ENCODE measurements at regions not wholly inside any gene's neighbourhood (a gene's known extent, or its start where the extent isn't known, plus 50 kb on each side); places are given as distances from the start of the nearest gene placed in this dataset.
A peak's percentile ranks its signal among the peaks of the same experiment; 100 is the strongest.
"Not testable (repeated sequence)": the region's sequence is repeated elsewhere in the genome, so short reads cannot be mapped to it uniquely, and the experiment has no call there.

- peak overlapping the region in 3 of 4 donors; percentile 71 to 81 (median 73) for H3K27ac ChIP-seq
- not testable (repeated sequence) for H3K9me3 ChIP-seq, H3K27me3 ChIP-seq, H3K36me3 ChIP-seq, ATAC-seq, H3K4me3 ChIP-seq
- peaks cover 0 to 47% (median 8%) of the 10 kb centered on the region in 3 donors for H3K4me1 ChIP-seq
- peak in 2 of 4 experiments; percentile 8 to 20 for TF ChIP-seq CTCF (IDR thresholded peaks at IDR 0.05)
- no CpG with 5 or more reads among the region's 25 CpGs for WGBS, 2 donors (ENCODE audit: low coverage in 1 of 2)
These were observed 194.8 kb downstream of the LAT start for GRCh38 chr16:29179401-29180205.

GRCh38 chr16:29177888-29178726 lies 193.3 kb downstream of the LAT start:
- not testable (repeated sequence) for H3K36me3 ChIP-seq, H3K4me3 ChIP-seq, H3K9me3 ChIP-seq, H3K27me3 ChIP-seq
- 25 to 38% methylated on average over 2 of the region's 24 CpGs for WGBS, 2 donors (ENCODE audit: low coverage in 1 of 2)
- peak; percentile 77 for ATAC-seq
- Histone ChIP-seq H3K27ac (peak overlapping the region in 3 of 4 donors; percentile 57 to 81 (median 73)), H3K4me1 (peaks cover 0 to 32% (median 5%) of the 10 kb centered on the region in 3 donors)

GRCh38 chr16:29177203-29177887 lies 192.5 kb downstream of the LAT start:
- Histone ChIP-seq H3K27ac (peak overlapping the region in 3 of 4 donors; percentile 57 to 81 (median 73)), H3K4me1 (peaks cover 0 to 31% (median 5%) of the 10 kb centered on the region in 3 donors), H3K9me3 (peaks cover 0 to 12% (median 0%) of the 10 kb centered on the region in 3 donors)
- ATAC-seq: peak; percentile 10
- 80 to 93% methylated on average over 2 to 14 of the region's 30 CpGs for WGBS, 2 donors (ENCODE audit: low coverage in 1 of 2)
- not testable (repeated sequence) for H3K36me3 ChIP-seq, H3K4me3 ChIP-seq, H3K27me3 ChIP-seq

GRCh38 chr16:29176822-29177202 lies 192.0 kb downstream of the LAT start:
- peaks cover 0 to 12% (median 0%) of the 10 kb centered on the region in 3 donors for H3K9me3 ChIP-seq
- peak overlapping the region in 2 of 4 donors; percentile 57 to 81 for H3K27ac ChIP-seq
- WGBS, 2 donors (ENCODE audit: low coverage in 1 of 2): no CpG with 5 or more reads among the region's 7 CpGs
- H3K4me3 ChIP-seq, H3K27me3 ChIP-seq, ATAC-seq, H3K36me3 ChIP-seq: not testable (repeated sequence)
- peaks cover 0 to 31% (median 5%) of the 10 kb centered on the region in 3 donors for H3K4me1 ChIP-seq

- not testable (repeated sequence) for ATAC-seq, H3K4me3 ChIP-seq, H3K36me3 ChIP-seq, H3K27me3 ChIP-seq
- Histone ChIP-seq H3K4me1 (peaks cover 0 to 32% (median 5%) of the 10 kb centered on the region in 3 donors), H3K27ac (peak overlapping the region in 1 of 4 donors; percentile 81), H3K9me3 (peaks cover 0 to 12% (median 0%) of the 10 kb centered on the region in 3 donors)
- WGBS, 2 donors (ENCODE audit: low coverage in 1 of 2): 63% methylated on average over 3 of the region's 7 CpGs; no CpG with 5 or more reads in 1 of the 2 donors
These were observed 191.3 kb downstream of the LAT start for GRCh38 chr16:29176154-29176470.

- Histone ChIP-seq H3K27ac (peak overlapping the region in 1 of 4 donors; percentile 81), H3K4me1 (peaks cover 0 to 38% (median 5%) of the 10 kb centered on the region in 3 donors), H3K9me3 (peaks cover 0 to 12% (median 0%) of the 10 kb centered on the region in 3 donors)
- not testable (repeated sequence) for H3K27me3 ChIP-seq, ATAC-seq, H3K4me3 ChIP-seq, H3K36me3 ChIP-seq
- 82% methylated on average over 5 of the region's 19 CpGs; no CpG with 5 or more reads in 1 of the 2 donors for WGBS, 2 donors (ENCODE audit: low coverage in 1 of 2)
These were observed 190.7 kb downstream of the LAT start for GRCh38 chr16:29175411-29176153.

- H3K36me3 ChIP-seq, H3K27me3 ChIP-seq, ATAC-seq, H3K27ac ChIP-seq, H3K4me3 ChIP-seq: not testable (repeated sequence)
- Histone ChIP-seq H3K9me3 (peaks cover 0 to 12% (median 0%) of the 10 kb centered on the region in 3 donors), H3K4me1 (peaks cover 0 to 33% (median 4%) of the 10 kb centered on the region in 3 donors)
- 83 to 85% methylated on average over 7 to 14 of the region's 16 CpGs for WGBS, 2 donors (ENCODE audit: low coverage in 1 of 2)
These were observed 188.8 kb downstream of the LAT start for GRCh38 chr16:29173371-29174305.

GRCh38 chr16:29172098-29172724 lies 187.4 kb downstream of the LAT start:
- H3K27me3 ChIP-seq, H3K4me3 ChIP-seq, H3K36me3 ChIP-seq, ATAC-seq, H3K27ac ChIP-seq: not testable (repeated sequence)
- WGBS, 2 donors (ENCODE audit: low coverage in 1 of 2): 89 to 94% methylated on average over 6 to 7 of the region's 7 CpGs
- Histone ChIP-seq H3K4me1 (peaks cover 0 to 22% (median 4%) of the 10 kb centered on the region in 3 donors), H3K9me3 (peaks cover 0 to 12% (median 0%) of the 10 kb centered on the region in 3 donors)

- Histone ChIP-seq H3K4me1 (peaks cover 0 to 20% (median 4%) of the 10 kb centered on the region in 3 donors), H3K9me3 (peaks cover 0 to 12% (median 0%) of the 10 kb centered on the region in 3 donors)
- ATAC-seq, H3K4me3 ChIP-seq, H3K27me3 ChIP-seq, H3K27ac ChIP-seq, H3K36me3 ChIP-seq: not testable (repeated sequence)
- 100% methylated on average over 2 of the region's 6 CpGs for WGBS, 2 donors (ENCODE audit: low coverage in 1 of 2)
These were observed 186.4 kb downstream of the LAT start for GRCh38 chr16:29171296-29171695.
